SK-N-SH treated with all-trans-retinoic acid at 6 μM for 48 hours (cell line): ENCODE measurements at regions not wholly inside any gene's neighbourhood (a gene's known extent, or its start where the extent isn't known, plus 50 kb on each side); places are given as distances from the start of the nearest gene placed in this dataset.
"Not testable (repeated sequence)": the region's sequence is repeated elsewhere in the genome, so short reads cannot be mapped to it uniquely, and the experiment has no call there.

Source experiments
- ATAC-seq: fragments of 200-7000 bp; cut with Tn5 transposase; 3 replicates; pipeline ENCODE4 v1.9.1; 2020; ENCODE audit warnings: mild to moderate bottlenecking, moderate library complexity
- ARNTL ChIP-seq: fragments of 450-650 bp; formaldehyde crosslinking; IDR thresholded peaks from 2 replicates; pipeline ENCODE4 v1.5.0; 2020; ENCODE audit warnings: low read depth, mild to moderate bottlenecking, moderate library complexity, borderline replicate concordance
- BACH2 ChIP-seq: fragments of 250-450 bp; sonication (Bioruptor Pico); IDR thresholded peaks from 2 replicates; pipeline ENCODE4 v1.9.0; 2021; ENCODE audit warnings: mild to moderate bottlenecking, borderline replicate concordance
- ESRRG ChIP-seq: fragments of 250-450 bp; sonication (Bioruptor Pico); IDR thresholded peaks from 2 replicates; pipeline ENCODE4 v1.6.1; 2021; ENCODE audit warnings: mild to moderate bottlenecking
- GLIS3 ChIP-seq: fragments of 250-450 bp; sonication (Bioruptor Pico); IDR thresholded peaks from 2 replicates; pipeline ENCODE4 v1.5.0; 2020; ENCODE audit warnings: mild to moderate bottlenecking, moderate library complexity
- ISL1 ChIP-seq: fragments of 250-450 bp; sonication (Bioruptor Pico); IDR thresholded peaks from 2 replicates; pipeline ENCODE4 v2.1.2; 2022; ENCODE audit warnings: mild to moderate bottlenecking, moderate library complexity
- OSR1 ChIP-seq: fragments of 250-450 bp; sonication (Bioruptor Pico); IDR thresholded peaks from 2 replicates; pipeline ENCODE4 v1.8.0; 2022; ENCODE audit warnings: moderate library complexity, mild to moderate bottlenecking, inconsistent platforms
- PPARA ChIP-seq: fragments of 250-450 bp; sonication (Bioruptor Pico); IDR thresholded peaks from 2 replicates; pipeline ENCODE4 v1.5.0; 2020; ENCODE audit warnings: mild to moderate bottlenecking, borderline replicate concordance
- RARB ChIP-seq: fragments of 250-450 bp; sonication (Bioruptor Pico); IDR thresholded peaks from 2 replicates; pipeline ENCODE4 v1.8.0; 2021; ENCODE audit warnings: mild to moderate bottlenecking, moderate library complexity
- TCF4 ChIP-seq: fragments of 250-450 bp; sonication (Bioruptor Pico); IDR thresholded peaks from 2 replicates; pipeline ENCODE4 v1.8.0; 2021; ENCODE audit warnings: mild to moderate bottlenecking, moderate library complexity, borderline replicate concordance
- TOX ChIP-seq: fragments of 250-450 bp; sonication (Bioruptor Pico); IDR thresholded peaks from 2 replicates; pipeline ENCODE4 v1.8.0; 2021; ENCODE audit warnings: mild to moderate bottlenecking, moderate library complexity, borderline replicate concordance
- ZC3H10 ChIP-seq: fragments of 250-450 bp; sonication (Bioruptor Pico); IDR thresholded peaks from 2 replicates; pipeline ENCODE4 v1.5.1; 2021; ENCODE audit warnings: mild to moderate bottlenecking, moderate library complexity
- ZFP3 ChIP-seq: fragments of 250-450 bp; sonication (Bioruptor Pico); IDR thresholded peaks from 2 replicates; pipeline ENCODE4 v1.5.0; 2020; ENCODE audit warnings: mild to moderate bottlenecking, moderate library complexity
- ZFP30 ChIP-seq: fragments of 450-650 bp; formaldehyde crosslinking; IDR thresholded peaks from 2 replicates; pipeline ENCODE4 v1.5.0; 2022; ENCODE audit warnings: mild to moderate bottlenecking, moderate library complexity
- ZNF565 ChIP-seq: fragments of 450-650 bp; formaldehyde crosslinking; conservative IDR thresholded peaks from 2 replicates; pipeline ENCODE4 v1.5.0; 2020; ENCODE audit warnings: low read depth, mild to moderate bottlenecking, moderate library complexity
- ZNF70 ChIP-seq: fragments of 450-650 bp; formaldehyde crosslinking; IDR thresholded peaks from 2 replicates; pipeline ENCODE4 v1.5.0; 2020; ENCODE audit warnings: mild to moderate bottlenecking, moderate library complexity
- ZNF8 ChIP-seq: fragments of 450-650 bp; formaldehyde crosslinking; IDR thresholded peaks from 2 replicates; pipeline ENCODE4 v1.5.0; 2020; ENCODE audit warnings: mild to moderate bottlenecking, moderate library complexity
- TF ChIP-seq, protein P1 (sequence below): fragments of 250-450 bp; sonication (Bioruptor Pico); IDR thresholded peaks from 2 replicates; pipeline ENCODE4 v1.5.1; 2021; ENCODE audit warnings: mild to moderate bottlenecking, moderate library complexity
- TF ChIP-seq, protein P2 (sequence below): fragments of 250-450 bp; sonication (Bioruptor Pico); IDR thresholded peaks from 2 replicates; pipeline ENCODE4 v1.5.1; 2020; ENCODE audit warnings: low read depth, mild to moderate bottlenecking, moderate library complexity
- TF ChIP-seq, protein P3 (sequence below): fragments of 250-450 bp; sonication (Bioruptor Pico); IDR thresholded peaks from 2 replicates; pipeline ENCODE4 v1.8.0; 2021; ENCODE audit warnings: low read depth, mild to moderate bottlenecking, moderate library complexity, borderline replicate concordance
- TF ChIP-seq, protein P4 (sequence below): fragments of 250-450 bp; sonication (Bioruptor Pico); IDR thresholded peaks from 2 replicates; pipeline ENCODE4 v1.5.0; 2020; ENCODE audit warnings: mild to moderate bottlenecking, moderate library complexity
- TF ChIP-seq, protein P5 (sequence below): fragments of 250-450 bp; sonication (Bioruptor Pico); IDR thresholded peaks from 2 replicates; pipeline ENCODE4 v1.8.0; 2020; ENCODE audit warnings: mild to moderate bottlenecking, moderate library complexity, borderline replicate concordance

DNA sequence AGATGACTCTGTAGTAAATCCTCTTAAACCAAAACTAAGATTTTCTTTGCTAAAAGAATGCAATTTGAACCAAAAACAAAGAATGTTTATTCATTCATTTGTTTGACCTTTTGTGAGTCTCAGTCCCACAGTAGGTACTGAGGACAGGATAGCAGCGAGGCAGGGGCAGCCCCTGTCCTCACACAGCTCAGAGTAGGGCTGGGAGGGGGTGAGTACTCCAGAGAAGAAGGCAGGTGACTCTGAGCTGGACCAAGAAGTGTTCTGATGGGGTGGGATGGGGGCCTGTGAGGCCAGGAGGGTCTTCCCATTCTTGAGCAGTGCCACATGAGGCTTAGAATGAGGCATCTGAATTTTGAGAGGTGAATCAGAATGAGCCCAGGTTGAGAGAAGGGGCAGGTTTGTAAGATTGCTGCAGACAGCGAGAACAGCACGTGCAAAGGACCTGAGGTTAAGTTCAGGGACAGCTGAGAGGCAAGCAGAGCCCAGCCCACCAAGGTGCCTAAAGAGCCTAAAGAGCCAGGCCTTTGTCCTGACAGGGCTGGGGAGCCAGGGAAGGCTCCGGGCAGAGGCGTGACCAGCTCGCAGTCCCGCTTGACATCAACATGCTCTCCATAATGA is 56.9 kb upstream of the CHST15 start:
- no peak for ATAC-seq
- TF ChIP-seq PPARA (CRISPR knock-in tag) (no peak), ISL1 (CRISPR knock-in tag) (no peak), RARB (CRISPR knock-in tag) (no peak), ZNF565 (CRISPR knock-in tag) (no peak), ARNTL (CRISPR knock-in tag) (no peak), OSR1 (CRISPR knock-in tag) (no peak), GLIS3 (CRISPR knock-in tag) (no peak), ZNF70 (CRISPR knock-in tag) (no peak), ESRRG (CRISPR knock-in tag) (no peak), TCF4 (CRISPR knock-in tag) (no peak), ZC3H10 (CRISPR knock-in tag) (no peak), ZNF8 (no peak), TOX (CRISPR knock-in tag) (no peak), ZFP30 (CRISPR knock-in tag) (no peak)
- TF ChIP-seq, protein P1, sequence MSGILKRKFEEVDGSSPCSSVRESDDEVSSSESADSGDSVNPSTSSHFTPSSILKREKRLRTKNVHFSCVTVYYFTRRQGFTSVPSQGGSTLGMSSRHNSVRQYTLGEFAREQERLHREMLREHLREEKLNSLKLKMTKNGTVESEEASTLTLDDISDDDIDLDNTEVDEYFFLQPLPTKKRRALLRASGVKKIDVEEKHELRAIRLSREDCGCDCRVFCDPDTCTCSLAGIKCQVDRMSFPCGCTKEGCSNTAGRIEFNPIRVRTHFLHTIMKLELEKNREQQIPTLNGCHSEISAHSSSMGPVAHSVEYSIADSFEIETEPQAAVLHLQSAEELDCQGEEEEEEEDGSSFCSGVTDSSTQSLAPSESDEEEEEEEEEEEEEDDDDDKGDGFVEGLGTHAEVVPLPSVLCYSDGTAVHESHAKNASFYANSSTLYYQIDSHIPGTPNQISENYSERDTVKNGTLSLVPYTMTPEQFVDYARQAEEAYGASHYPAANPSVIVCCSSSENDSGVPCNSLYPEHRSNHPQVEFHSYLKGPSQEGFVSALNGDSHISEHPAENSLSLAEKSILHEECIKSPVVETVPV (CRISPR knock-in tag), result no peak
- TF ChIP-seq, protein P2, sequence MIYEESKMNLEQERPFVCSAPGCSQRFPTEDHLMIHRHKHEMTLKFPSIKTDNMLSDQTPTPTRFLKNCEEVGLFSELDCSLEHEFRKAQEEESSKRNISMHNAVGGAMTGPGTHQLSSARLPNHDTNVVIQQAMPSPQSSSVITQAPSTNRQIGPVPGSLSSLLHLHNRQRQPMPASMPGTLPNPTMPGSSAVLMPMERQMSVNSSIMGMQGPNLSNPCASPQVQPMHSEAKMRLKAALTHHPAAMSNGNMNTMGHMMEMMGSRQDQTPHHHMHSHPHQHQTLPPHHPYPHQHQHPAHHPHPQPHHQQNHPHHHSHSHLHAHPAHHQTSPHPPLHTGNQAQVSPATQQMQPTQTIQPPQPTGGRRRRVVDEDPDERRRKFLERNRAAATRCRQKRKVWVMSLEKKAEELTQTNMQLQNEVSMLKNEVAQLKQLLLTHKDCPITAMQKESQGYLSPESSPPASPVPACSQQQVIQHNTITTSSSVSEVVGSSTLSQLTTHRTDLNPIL, result no peak
- TF ChIP-seq, protein P3, sequence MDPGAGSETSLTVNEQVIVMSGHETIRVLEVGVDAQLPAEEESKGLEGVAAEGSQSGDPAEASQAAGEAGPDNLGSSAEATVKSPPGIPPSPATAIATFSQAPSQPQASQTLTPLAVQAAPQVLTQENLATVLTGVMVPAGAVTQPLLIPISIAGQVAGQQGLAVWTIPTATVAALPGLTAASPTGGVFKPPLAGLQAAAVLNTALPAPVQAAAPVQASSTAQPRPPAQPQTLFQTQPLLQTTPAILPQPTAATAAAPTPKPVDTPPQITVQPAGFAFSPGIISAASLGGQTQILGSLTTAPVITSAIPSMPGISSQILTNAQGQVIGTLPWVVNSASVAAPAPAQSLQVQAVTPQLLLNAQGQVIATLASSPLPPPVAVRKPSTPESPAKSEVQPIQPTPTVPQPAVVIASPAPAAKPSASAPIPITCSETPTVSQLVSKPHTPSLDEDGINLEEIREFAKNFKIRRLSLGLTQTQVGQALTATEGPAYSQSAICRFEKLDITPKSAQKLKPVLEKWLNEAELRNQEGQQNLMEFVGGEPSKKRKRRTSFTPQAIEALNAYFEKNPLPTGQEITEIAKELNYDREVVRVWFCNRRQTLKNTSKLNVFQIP (CRISPR knock-in tag), result no peak
- TF ChIP-seq, protein P4, sequence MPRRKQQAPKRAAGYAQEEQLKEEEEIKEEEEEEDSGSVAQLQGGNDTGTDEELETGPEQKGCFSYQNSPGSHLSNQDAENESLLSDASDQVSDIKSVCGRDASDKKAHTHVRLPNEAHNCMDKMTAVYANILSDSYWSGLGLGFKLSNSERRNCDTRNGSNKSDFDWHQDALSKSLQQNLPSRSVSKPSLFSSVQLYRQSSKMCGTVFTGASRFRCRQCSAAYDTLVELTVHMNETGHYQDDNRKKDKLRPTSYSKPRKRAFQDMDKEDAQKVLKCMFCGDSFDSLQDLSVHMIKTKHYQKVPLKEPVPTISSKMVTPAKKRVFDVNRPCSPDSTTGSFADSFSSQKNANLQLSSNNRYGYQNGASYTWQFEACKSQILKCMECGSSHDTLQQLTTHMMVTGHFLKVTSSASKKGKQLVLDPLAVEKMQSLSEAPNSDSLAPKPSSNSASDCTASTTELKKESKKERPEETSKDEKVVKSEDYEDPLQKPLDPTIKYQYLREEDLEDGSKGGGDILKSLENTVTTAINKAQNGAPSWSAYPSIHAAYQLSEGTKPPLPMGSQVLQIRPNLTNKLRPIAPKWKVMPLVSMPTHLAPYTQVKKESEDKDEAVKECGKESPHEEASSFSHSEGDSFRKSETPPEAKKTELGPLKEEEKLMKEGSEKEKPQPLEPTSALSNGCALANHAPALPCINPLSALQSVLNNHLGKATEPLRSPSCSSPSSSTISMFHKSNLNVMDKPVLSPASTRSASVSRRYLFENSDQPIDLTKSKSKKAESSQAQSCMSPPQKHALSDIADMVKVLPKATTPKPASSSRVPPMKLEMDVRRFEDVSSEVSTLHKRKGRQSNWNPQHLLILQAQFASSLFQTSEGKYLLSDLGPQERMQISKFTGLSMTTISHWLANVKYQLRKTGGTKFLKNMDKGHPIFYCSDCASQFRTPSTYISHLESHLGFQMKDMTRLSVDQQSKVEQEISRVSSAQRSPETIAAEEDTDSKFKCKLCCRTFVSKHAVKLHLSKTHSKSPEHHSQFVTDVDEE (CRISPR knock-in tag), result no peak

DNA sequence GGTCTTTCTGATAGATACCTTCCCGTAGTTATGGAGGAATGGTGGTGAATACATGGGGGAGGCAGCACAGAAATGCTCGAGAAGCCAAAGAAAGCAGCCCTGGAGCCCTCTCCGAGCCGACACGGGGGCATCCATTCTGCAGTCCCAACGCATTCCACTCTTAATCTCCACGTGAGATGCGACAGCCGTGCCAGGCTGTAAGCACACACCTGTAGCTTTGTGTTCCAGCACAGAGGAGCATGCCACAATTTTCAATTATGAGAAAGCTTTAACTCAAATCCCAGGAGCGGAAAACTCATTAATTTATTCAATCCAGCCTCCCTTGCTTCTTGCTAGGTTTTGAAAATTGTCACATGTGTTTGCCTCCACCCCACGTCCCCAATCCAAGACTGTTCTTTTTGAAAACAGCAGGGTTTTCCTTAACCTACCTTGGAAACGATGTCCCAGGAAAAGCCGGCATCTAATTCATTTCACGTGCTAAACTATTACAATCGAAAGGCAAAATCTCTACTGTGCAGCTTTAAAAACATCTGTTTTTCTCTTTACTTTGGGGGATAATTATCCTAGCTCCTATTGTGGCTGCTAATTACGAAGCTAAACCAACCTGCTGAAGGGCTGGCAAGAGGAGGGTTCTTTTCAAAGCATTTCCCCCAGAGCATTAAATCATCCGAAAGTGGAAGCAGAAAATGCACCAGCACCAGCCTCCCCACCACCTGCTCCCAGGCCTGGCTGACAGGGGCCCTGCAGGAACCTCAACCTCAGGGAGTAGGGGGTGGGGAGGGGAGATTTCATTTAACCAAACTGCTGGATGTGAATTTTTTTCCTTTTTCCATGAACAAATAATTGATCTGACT is 56.0 kb upstream of the CHST15 start:
- TF ChIP-seq TOX (CRISPR knock-in tag), result no peak
- TF ChIP-seq, protein P3 (CRISPR knock-in tag), result no peak
- TF ChIP-seq ESRRG (CRISPR knock-in tag), result no peak
- TF ChIP-seq ZFP30 (CRISPR knock-in tag), result no peak
- TF ChIP-seq ZFP3, result no peak
- TF ChIP-seq, protein P5, sequence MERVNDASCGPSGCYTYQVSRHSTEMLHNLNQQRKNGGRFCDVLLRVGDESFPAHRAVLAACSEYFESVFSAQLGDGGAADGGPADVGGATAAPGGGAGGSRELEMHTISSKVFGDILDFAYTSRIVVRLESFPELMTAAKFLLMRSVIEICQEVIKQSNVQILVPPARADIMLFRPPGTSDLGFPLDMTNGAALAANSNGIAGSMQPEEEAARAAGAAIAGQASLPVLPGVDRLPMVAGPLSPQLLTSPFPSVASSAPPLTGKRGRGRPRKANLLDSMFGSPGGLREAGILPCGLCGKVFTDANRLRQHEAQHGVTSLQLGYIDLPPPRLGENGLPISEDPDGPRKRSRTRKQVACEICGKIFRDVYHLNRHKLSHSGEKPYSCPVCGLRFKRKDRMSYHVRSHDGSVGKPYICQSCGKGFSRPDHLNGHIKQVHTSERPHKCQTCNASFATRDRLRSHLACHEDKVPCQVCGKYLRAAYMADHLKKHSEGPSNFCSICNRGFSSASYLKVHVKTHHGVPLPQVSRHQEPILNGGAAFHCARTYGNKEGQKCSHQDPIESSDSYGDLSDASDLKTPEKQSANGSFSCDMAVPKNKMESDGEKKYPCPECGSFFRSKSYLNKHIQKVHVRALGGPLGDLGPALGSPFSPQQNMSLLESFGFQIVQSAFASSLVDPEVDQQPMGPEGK (CRISPR knock-in tag), result no peak
- no peak for TF ChIP-seq RARB (CRISPR knock-in tag)
- TF ChIP-seq, protein P4 (CRISPR knock-in tag), result no peak
- no peak for TF ChIP-seq ZC3H10 (CRISPR knock-in tag)
- no peak for TF ChIP-seq BACH2 (CRISPR knock-in tag)
- ATAC-seq, result no peak

DNA sequence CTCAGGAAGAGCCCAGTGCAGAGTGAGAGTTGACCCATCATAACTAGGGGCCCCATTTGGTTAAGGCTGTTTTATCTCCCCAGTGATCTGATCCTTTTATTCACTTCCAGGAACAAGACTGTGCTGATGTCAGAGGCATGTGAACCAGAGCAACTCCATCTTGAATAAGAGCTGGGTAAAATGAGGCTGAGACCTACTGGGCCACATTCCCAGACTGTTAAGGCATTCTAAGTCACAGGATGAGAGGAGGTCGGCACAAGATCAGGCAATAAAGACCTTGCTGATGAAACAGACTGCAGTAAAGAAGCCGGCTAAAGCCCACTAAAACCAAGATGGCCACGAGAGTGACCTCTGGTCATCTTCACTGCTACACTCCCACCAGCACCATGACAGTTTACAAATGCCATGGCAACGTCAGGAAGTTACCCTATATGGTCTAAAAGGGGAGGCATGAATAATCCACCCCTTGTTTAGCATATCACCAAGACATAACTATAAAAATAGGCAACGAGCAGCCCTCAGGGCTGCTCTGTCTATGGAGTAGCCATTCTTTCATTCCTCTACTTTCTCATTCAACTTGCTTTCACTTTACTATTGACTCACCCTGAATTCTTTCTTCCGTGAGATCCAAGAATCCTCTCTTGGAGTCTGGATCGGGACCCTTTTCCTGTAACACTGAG is 55.3 kb upstream of the CHST15 start:
- ATAC-seq, result not testable (repeated sequence)
